SJCRH30 (cell line): ENCODE measurements at regions not wholly inside any gene's neighbourhood (a gene's known extent, or its start where the extent isn't known, plus 50 kb on each side); places are given as distances from the start of the nearest gene placed in this dataset.
A peak's percentile ranks its signal among the peaks of the same experiment; 100 is the strongest.

Source experiments
- DNase-seq, 2 experiments: peaks; one replicate each; pipeline ENCODE4 v3.0.0-alpha.2; 2015 to 2020
- H3K27ac ChIP-seq: fragments of 250-450 bp; sonication (Bioruptor Pico); 2 replicates; pipeline ENCODE4 v1.5.1; 2020; ENCODE audit warnings: mild to moderate bottlenecking, moderate library complexity
- H3K27me3 ChIP-seq: fragments of 250-450 bp; sonication (Bioruptor Pico); 2 replicates; pipeline ENCODE4 v1.5.1; 2020; ENCODE audit warnings: mild to moderate bottlenecking, moderate library complexity
- H3K36me3 ChIP-seq: fragments of 250-450 bp; sonication (Bioruptor Pico); 2 replicates; pipeline ENCODE4 v1.5.1; 2020; ENCODE audit warnings: mild to moderate bottlenecking, moderate library complexity
- H3K4me1 ChIP-seq: fragments of 250-450 bp; sonication (Bioruptor Pico); 2 replicates; pipeline ENCODE4 v1.5.1; 2020; ENCODE audit warnings: mild to moderate bottlenecking, moderate library complexity
- H3K4me3 ChIP-seq: fragments of 250-450 bp; sonication (Bioruptor Pico); 2 replicates; pipeline ENCODE4 v1.5.1; 2020; ENCODE audit warnings: mild to moderate bottlenecking, moderate library complexity
- H3K9me3 ChIP-seq: fragments of 250-450 bp; sonication (Bioruptor Pico); replicated peaks from 2 replicates; pipeline ENCODE4 v1.5.1; 2020; ENCODE audit warnings: mild to moderate bottlenecking, moderate library complexity

- Histone ChIP-seq H3K27ac (no peak overlapping the region), H3K27me3 (no peaks in the 10 kb centered on the region), H3K4me1 (no peaks in the 10 kb centered on the region), H3K36me3 (no peaks in the 10 kb centered on the region), H3K4me3 (no peak overlapping the region), H3K9me3 (no peaks in the 10 kb centered on the region; the same call in 1 of the 2 replicates)
- no peak for DNase-seq
Observed at GRCh38 chr2:172275239-172275638, 152.1 kb upstream of the ITGA6 start.

- H3K4me3 ChIP-seq: no peak overlapping the region
- no peak overlapping the region for H3K27ac ChIP-seq
- no peaks in the 10 kb centered on the region; the same call in 1 of the 2 replicates for H3K9me3 ChIP-seq
- no peak for DNase-seq
- H3K4me1 ChIP-seq: peaks cover 2% of the 10 kb centered on the region
- no peaks in the 10 kb centered on the region for H3K27me3 ChIP-seq
- no peaks in the 10 kb centered on the region for H3K36me3 ChIP-seq
Observed at GRCh38 chr2:172276961-172277360, 150.4 kb upstream of the ITGA6 start.

- H3K4me3 ChIP-seq: no peak overlapping the region
- no peaks in the 10 kb centered on the region for H3K27me3 ChIP-seq
- DNase-seq: no peak
- peaks cover 19% of the 10 kb centered on the region for H3K4me1 ChIP-seq
- H3K27ac ChIP-seq: no peak overlapping the region
- no peaks in the 10 kb centered on the region; the same call in 1 of the 2 replicates for H3K9me3 ChIP-seq
- no peaks in the 10 kb centered on the region for H3K36me3 ChIP-seq
Observed at GRCh38 chr2:172278667-172279066, 148.7 kb upstream of the ITGA6 start.

- Histone ChIP-seq H3K9me3 (no peaks in the 10 kb centered on the region; the same call in 1 of the 2 replicates), H3K27me3 (no peaks in the 10 kb centered on the region), H3K4me1 (peaks cover 25% of the 10 kb centered on the region), H3K36me3 (no peaks in the 10 kb centered on the region), H3K27ac (no peak overlapping the region), H3K4me3 (no peak overlapping the region)
- DNase-seq: no peak
Observed at GRCh38 chr2:172279214-172279613, 148.2 kb upstream of the ITGA6 start.

- Histone ChIP-seq H3K4me1 (peaks cover 31% of the 10 kb centered on the region), H3K36me3 (no peaks in the 10 kb centered on the region), H3K27ac (no peak overlapping the region), H3K9me3 (no peaks in the 10 kb centered on the region; the same call in 1 of the 2 replicates), H3K4me3 (no peak overlapping the region), H3K27me3 (no peaks in the 10 kb centered on the region)
- DNase-seq: no peak
Observed at GRCh38 chr2:172279813-172280212, 147.6 kb upstream of the ITGA6 start.

- Histone ChIP-seq H3K36me3 (no peaks in the 10 kb centered on the region), H3K9me3 (no peaks in the 10 kb centered on the region; the same call in 1 of the 2 replicates), H3K27ac (no peak overlapping the region), H3K27me3 (no peaks in the 10 kb centered on the region), H3K4me3 (no peak overlapping the region), H3K4me1 (peaks cover 37% of the 10 kb centered on the region)
- DNase-seq: no peak
Observed at GRCh38 chr2:172280571-172281361, 146.6 kb upstream of the ITGA6 start.

- no peak for DNase-seq
- H3K9me3 ChIP-seq: no peaks in the 10 kb centered on the region
- no peak overlapping the region for H3K4me3 ChIP-seq
- no peaks in the 10 kb centered on the region for H3K27me3 ChIP-seq
- no peaks in the 10 kb centered on the region for H3K36me3 ChIP-seq
- H3K27ac ChIP-seq: peak overlapping the region; percentile 90
- peaks cover 43% of the 10 kb centered on the region for H3K4me1 ChIP-seq
Observed at GRCh38 chr2:172281648-172282570, 145.5 kb upstream of the ITGA6 start.

GRCh38 chr2:172282944-172283343, 144.4 kb upstream of the ITGA6 start:
- H3K4me3 ChIP-seq: no peak overlapping the region
- DNase-seq: peak; percentile 69 to 74
- H3K9me3 ChIP-seq: no peaks in the 10 kb centered on the region
- peaks cover 47% of the 10 kb centered on the region for H3K4me1 ChIP-seq
- H3K36me3 ChIP-seq: no peaks in the 10 kb centered on the region
- peak overlapping the region; percentile 90 for H3K27ac ChIP-seq
- H3K27me3 ChIP-seq: no peaks in the 10 kb centered on the region

GRCh38 chr2:172283476-172283875, 143.9 kb upstream of the ITGA6 start:
- Histone ChIP-seq H3K27me3 (no peaks in the 10 kb centered on the region), H3K27ac (peak overlapping the region; percentile 90), H3K4me3 (no peak overlapping the region), H3K36me3 (no peaks in the 10 kb centered on the region), H3K9me3 (no peaks in the 10 kb centered on the region), H3K4me1 (peaks cover 47% of the 10 kb centered on the region)
- DNase-seq: peak; percentile 65 to 76

- Histone ChIP-seq H3K4me1 (peaks cover 47% of the 10 kb centered on the region), H3K27ac (peak overlapping the region; percentile 90), H3K4me3 (no peak overlapping the region), H3K36me3 (no peaks in the 10 kb centered on the region), H3K9me3 (no peaks in the 10 kb centered on the region), H3K27me3 (no peaks in the 10 kb centered on the region)
- DNase-seq: peak in 1 of 2 experiments; percentile 16
Observed at GRCh38 chr2:172284209-172284608, 143.2 kb upstream of the ITGA6 start.

- Histone ChIP-seq H3K9me3 (no peaks in the 10 kb centered on the region), H3K27ac (peak overlapping the region; percentile 90), H3K36me3 (no peaks in the 10 kb centered on the region), H3K4me1 (peaks cover 47% of the 10 kb centered on the region), H3K4me3 (no peak overlapping the region), H3K27me3 (no peaks in the 10 kb centered on the region)
- peak; percentile 90 to 93 for DNase-seq
Observed at GRCh38 chr2:172285010-172285621, 142.3 kb upstream of the ITGA6 start.

GRCh38 chr2:172285760-172286159, 141.6 kb upstream of the ITGA6 start:
- peaks cover 47% of the 10 kb centered on the region for H3K4me1 ChIP-seq
- no peaks in the 10 kb centered on the region for H3K36me3 ChIP-seq
- no peak for DNase-seq
- no peak overlapping the region for H3K4me3 ChIP-seq
- H3K27ac ChIP-seq: peak overlapping the region; percentile 90
- H3K27me3 ChIP-seq: no peaks in the 10 kb centered on the region
- no peaks in the 10 kb centered on the region for H3K9me3 ChIP-seq

- Histone ChIP-seq H3K36me3 (no peaks in the 10 kb centered on the region), H3K4me3 (no peak overlapping the region), H3K27ac (no peak overlapping the region), H3K4me1 (peaks cover 43% of the 10 kb centered on the region), H3K27me3 (no peaks in the 10 kb centered on the region), H3K9me3 (no peaks in the 10 kb centered on the region)
- DNase-seq: no peak
Observed at GRCh38 chr2:172287190-172287589, 140.2 kb upstream of the ITGA6 start.

- DNase-seq: no peak
- no peak overlapping the region for H3K27ac ChIP-seq
- no peak overlapping the region for H3K4me3 ChIP-seq
- no peaks in the 10 kb centered on the region for H3K27me3 ChIP-seq
- peaks cover 37% of the 10 kb centered on the region for H3K4me1 ChIP-seq
- H3K9me3 ChIP-seq: no peaks in the 10 kb centered on the region
- H3K36me3 ChIP-seq: no peaks in the 10 kb centered on the region
Observed at GRCh38 chr2:172287605-172288315, 139.6 kb upstream of the ITGA6 start.
